IPS DF 4.7 (cell line): ENCODE measurements at regions not wholly inside any gene's neighbourhood (a gene's known extent, or its start where the extent isn't known, plus 50 kb on each side); places are given as distances from the start of the nearest gene placed in this dataset.

Experiments
- DNase-seq: peaks from one replicate; pipeline ENCODE4 v3.0.0-alpha.2; 2013; ENCODE audit warnings: low spot score; ENCODE audit errors: extremely low read depth

DNA sequence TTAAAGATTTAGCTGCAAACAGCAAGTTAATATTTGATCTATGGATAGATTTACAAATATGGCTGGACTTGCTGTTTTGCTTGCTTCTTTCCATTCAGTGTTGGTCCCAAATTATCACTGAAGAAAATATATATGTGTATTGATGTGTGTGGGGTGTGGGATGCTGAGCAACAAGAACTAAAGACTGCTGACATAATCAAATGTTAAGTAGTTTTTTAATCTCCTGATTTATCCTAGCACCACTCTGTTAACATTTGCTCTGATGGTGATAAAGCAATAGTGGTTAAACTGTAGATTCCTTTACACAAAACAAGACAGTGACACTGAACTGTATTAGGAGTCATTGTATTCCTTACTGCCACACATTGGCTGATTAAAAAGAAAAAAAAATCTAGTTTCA is 1023.5 kb upstream of the B3GALT2 start:
- no peak for DNase-seq

GRCh38 chr1:194208674-194209073 is 1022.3 kb upstream of the B3GALT2 start:
- no peak for DNase-seq

DNA sequence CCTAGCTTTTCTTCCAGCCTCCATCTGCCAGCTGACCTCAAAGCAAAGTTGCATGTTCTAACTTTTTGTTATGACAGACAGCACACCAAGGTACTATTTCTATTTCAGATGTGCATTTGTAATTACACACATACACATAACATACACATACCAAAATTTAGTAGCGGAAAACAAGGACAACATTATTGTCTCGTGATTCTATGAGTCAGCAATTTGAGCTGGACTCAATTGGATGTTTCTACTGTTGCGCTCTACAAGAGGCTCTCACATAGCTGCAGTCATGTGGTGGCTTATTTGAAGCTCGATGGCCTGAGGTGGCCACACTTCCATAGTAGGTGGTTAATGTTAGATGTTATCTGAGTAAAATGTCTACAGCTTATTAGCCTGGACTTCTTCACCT is 1010.1 kb upstream of the B3GALT2 start:
- no peak for DNase-seq

DNA sequence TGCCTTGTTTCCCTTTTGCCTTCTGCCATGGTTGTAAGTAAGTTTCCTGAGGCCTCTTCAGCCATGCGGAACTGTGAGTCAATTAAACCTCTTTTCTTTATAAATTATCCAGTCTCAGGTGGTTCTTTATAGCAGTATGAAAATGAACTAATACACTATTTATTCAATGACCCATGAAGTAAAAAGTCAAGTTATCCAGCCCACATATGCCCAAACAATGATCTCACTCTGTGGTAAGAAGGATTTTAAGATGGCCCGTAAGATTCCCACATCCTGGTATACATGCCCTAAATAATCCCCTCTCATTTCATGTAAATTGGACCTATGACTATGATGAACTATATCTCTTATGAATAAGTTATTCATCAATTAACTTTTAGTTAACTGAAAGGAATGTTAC is 1008.3 kb upstream of the B3GALT2 start:
- no peak for DNase-seq

DNA sequence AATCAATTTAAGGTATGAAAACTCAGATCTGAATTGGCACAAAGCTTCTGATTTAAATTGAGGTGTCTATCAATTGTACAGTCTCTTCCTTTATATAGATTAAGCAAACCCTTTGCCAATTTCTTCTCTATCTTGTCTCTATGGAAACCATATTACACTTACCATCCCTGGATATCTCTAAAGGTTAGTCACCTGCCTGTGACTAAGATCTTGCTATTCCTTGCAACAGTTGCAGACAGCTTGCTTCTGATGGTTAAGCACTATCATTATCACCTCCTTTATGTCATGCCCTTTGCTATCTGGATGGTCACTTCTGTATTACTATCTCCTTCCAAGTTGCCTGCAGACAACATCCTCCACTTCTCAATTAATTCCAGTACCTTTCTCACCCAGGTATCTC is 998.6 kb upstream of the B3GALT2 start:
- DNase-seq = no peak

DNA sequence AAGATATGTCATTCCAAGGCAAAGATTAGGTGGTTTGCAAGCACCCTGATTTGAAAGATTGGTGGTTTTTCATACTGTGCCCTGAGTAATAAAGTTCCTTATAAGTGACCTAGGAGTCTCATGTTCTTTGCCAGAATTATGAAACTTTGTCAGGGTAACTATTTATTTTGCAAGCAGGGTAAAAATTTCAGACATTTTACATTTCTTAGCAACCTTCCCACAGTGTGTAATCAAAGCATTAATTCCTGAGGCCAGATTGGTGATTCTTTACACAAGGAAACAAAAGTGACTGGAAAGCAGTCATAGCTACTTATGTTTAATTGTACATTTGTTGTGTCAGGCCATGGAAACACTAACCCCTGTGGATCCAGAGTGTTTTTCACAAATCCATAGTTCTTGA is 998.0 kb upstream of the B3GALT2 start:
- DNase-seq = no peak

DNA sequence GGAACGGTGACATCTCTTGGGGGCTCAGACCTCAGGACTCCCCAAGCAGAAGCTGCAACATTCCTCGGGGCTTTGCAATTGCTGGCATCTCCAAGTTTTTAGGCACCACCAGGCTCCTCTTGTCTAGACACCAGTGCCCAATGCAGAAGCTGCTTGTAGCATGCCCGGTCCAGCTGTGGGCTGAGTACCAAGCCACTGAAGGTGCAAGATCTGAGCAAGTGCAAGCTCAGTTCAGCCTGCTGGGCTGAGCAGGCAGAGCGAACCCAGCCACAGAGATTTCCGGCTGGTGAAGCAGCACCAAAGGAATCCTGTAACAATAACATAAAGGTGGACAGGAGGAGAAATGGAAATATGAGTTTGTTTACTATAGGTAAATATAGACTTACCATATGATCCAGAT is 995.4 kb upstream of the B3GALT2 start:
- no peak for DNase-seq

DNA sequence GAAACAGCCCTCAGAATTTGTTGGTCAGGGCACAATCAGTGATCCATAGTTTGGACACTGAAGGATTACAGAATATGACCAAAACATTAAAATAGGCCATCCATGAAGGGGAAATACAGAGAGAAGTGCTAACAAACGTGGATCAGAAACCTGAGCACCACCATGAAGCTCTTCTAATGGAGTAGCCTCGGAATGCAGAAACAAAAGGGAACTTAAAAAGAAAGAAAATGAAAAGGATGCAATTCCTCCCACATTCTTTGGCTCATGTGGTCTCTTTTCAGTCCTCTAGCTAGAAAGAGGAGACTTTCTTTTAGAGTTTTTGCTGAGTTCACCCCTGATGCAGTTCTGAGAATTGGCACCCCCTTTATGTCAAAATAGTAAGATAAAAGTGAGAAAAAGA is 989.8 kb upstream of the B3GALT2 start:
- no peak for DNase-seq

DNA sequence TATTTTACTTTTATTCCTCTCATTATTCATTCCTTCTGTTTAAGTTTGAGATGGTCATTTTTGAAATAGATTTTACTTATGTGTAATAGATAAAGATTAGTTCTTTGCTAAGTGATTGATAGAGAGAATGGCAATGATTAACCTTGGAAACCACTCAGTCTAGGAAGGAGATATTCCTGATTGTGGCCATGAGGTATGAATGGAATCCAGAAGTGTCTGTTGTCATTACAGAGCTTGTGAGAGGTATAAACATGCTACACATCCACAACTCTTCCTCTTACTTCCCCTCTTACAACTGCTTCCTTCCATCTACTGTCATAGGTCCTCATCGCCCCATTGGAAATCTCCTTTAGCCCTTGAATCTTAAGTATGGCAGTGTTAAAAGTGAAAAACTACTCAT is 988.8 kb upstream of the B3GALT2 start:
- no peak for DNase-seq

- no peak for DNase-seq
Measured at GRCh38 chr1:194174528-194174927, 988.1 kb upstream of the B3GALT2 start.

- no peak for DNase-seq
Measured at GRCh38 chr1:194171596-194171995, 985.2 kb upstream of the B3GALT2 start.

GRCh38 chr1:194167956-194168640 is 981.7 kb upstream of the B3GALT2 start:
- DNase-seq = no peak

GRCh38 chr1:194164755-194165154 is 978.3 kb upstream of the B3GALT2 start:
- DNase-seq = no peak

DNA sequence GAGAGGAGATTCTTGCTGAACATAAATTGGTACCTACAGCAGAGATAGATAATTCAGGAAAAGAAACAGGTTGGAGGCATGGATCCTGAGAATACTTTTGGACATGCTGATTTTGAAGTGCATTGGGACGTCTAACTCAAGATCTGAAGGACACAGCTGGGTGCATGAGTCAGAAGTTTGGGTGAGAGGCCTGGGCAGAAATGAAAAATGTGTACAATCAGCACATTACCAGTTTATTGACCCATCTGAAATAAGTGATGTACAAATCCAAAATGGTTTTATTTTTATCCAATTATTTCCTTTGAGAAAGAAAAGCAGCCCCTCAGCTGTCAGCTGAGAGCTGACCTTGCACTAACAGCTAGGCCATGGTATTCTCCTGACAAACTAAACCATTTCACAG is 975.2 kb upstream of the B3GALT2 start:
- DNase-seq = no peak

- DNase-seq = no peak
Measured at GRCh38 chr1:194159941-194160340, 973.5 kb upstream of the B3GALT2 start.

GRCh38 chr1:194155962-194156361 is 969.5 kb upstream of the B3GALT2 start:
- DNase-seq = no peak

- no peak for DNase-seq
Measured at GRCh38 chr1:194151056-194151455, 964.6 kb upstream of the B3GALT2 start.

- DNase-seq = no peak
Measured at GRCh38 chr1:194150242-194150641, 963.8 kb upstream of the B3GALT2 start.

- no peak for DNase-seq
Measured at GRCh38 chr1:194133152-194133551, 946.7 kb upstream of the B3GALT2 start.

DNA sequence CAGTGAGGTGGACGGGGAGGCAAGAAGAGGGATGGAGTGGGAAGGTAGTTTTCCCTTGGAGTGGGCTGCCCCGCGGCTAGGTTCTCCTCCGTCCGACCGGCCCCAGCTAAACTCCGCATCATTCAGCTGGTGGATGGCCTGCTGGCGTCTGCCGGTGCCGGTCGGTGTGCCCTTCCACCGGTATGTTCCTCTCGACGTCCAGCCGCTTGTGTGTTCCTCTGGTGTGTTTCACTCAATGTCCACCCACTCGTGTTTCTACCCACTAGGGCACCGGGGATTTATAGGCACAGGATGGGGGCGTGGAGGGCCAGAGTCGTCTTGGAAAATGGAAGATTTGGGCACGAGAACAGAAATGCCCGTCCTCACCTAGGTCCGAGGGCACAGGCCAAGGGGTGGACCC is 931.7 kb upstream of the B3GALT2 start:
- no peak for DNase-seq

GRCh38 chr1:194117582-194117981 is 931.2 kb upstream of the B3GALT2 start:
- DNase-seq = peak; percentile 25

DNA sequence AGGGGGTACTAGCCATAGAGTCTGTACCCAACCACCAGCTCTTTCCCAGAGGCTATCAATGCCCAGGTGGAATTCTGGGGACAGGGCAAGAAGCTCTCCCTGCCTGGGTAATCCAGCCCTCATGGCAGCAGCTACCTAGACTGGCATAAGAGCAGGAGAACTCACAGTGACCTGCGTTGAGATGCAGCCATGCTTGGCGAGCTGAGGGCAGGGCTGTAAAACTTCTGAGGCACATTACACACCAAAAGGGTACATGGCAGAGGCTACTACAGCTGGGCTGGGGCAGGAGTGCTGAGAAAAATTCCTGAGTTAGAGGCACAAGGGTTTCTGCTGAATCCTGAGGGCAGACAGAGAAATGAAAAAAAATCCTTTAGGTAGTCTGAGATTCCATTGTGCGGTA is 927.9 kb upstream of the B3GALT2 start:
- no peak for DNase-seq

GRCh38 chr1:194105381-194105780 is 919.0 kb upstream of the B3GALT2 start:
- DNase-seq = no peak
